ENCODE measurements at regions not wholly inside any gene's neighbourhood (a gene's known extent, or its start where the extent isn't known, plus 50 kb on each side); places are given as distances from the start of the nearest gene placed in this dataset.

GRCh38 chr11:25710975-25711374, 621.0 kb upstream of the ANO3 start:
- TF ChIP-seq, protein P1, sequence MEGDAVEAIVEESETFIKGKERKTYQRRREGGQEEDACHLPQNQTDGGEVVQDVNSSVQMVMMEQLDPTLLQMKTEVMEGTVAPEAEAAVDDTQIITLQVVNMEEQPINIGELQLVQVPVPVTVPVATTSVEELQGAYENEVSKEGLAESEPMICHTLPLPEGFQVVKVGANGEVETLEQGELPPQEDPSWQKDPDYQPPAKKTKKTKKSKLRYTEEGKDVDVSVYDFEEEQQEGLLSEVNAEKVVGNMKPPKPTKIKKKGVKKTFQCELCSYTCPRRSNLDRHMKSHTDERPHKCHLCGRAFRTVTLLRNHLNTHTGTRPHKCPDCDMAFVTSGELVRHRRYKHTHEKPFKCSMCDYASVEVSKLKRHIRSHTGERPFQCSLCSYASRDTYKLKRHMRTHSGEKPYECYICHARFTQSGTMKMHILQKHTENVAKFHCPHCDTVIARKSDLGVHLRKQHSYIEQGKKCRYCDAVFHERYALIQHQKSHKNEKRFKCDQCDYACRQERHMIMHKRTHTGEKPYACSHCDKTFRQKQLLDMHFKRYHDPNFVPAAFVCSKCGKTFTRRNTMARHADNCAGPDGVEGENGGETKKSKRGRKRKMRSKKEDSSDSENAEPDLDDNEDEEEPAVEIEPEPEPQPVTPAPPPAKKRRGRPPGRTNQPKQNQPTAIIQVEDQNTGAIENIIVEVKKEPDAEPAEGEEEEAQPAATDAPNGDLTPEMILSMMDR (IDR thresholded peaks at IDR 0.05), result no peak
- no peak for TF ChIP-seq POLR2A (IDR thresholded peaks at IDR 0.05)
